ENCODE measurements at regions not wholly inside any gene's neighbourhood (a gene's known extent, or its start where the extent isn't known, plus 50 kb on each side); places are given as distances from the start of the nearest gene placed in this dataset.
"Not testable (repeated sequence)": the region's sequence is repeated elsewhere in the genome, so short reads cannot be mapped to it uniquely, and the experiment has no call there.

GRCh38 chr18:3345452-3345851 is 83.5 kb downstream of the MYL12B start:
- DNase-seq, result no peak
- no peaks in the 10 kb centered on the region for H3K27me3 ChIP-seq
- intact Hi-C loops (cut with DNase I), result no loop called here
- no peak for FAIRE-seq
- H3K4me1 ChIP-seq, result no peaks in the 10 kb centered on the region
- H3K36me3 ChIP-seq, result no peaks in the 10 kb centered on the region
- H3K4me3 ChIP-seq, result no peak overlapping the region
- no peak for TF ChIP-seq CTCF (IDR thresholded peaks at IDR 0.05)
- no peak for ATAC-seq
- no peak overlapping the region for H3K27ac ChIP-seq
- 72 to 77% methylated on average over 2 of the region's 2 CpGs for WGBS, 2 donors
- no peaks in the 10 kb centered on the region for H3K9me3 ChIP-seq

DNA sequence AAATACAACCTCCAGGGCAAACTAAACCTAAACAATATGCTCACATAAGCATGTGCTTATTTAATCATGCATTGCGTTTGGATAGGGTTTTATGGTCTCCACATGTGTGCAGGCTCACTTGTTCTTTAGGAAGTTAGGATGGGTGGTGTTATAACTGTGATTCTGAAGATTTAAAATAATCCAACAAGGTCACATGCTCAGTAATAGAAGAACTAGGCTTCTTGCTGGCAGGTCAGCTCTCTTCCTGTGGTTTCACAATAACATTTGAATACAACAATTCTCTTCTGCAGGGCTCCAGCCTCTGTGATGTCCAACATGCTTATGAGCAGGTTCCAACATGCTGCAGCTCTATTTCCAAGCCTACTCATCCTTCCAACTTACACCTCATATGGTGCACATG is 84.0 kb downstream of the MYL12B start:
- H3K27ac ChIP-seq, result no peak overlapping the region
- no peak for ATAC-seq
- no peak for DNase-seq
- no peak for TF ChIP-seq CTCF (IDR thresholded peaks at IDR 0.05)
- WGBS, 2 donors, result 69 to 85% methylated on average over 1 of the region's 1 CpG
- intact Hi-C loops (cut with DNase I), result no loop called here
- H3K4me3 ChIP-seq, result no peak overlapping the region
- no peaks in the 10 kb centered on the region for H3K4me1 ChIP-seq
- no peaks in the 10 kb centered on the region for H3K9me3 ChIP-seq
- no peak for FAIRE-seq
- no peaks in the 10 kb centered on the region for H3K36me3 ChIP-seq
- no peaks in the 10 kb centered on the region for H3K27me3 ChIP-seq

DNA sequence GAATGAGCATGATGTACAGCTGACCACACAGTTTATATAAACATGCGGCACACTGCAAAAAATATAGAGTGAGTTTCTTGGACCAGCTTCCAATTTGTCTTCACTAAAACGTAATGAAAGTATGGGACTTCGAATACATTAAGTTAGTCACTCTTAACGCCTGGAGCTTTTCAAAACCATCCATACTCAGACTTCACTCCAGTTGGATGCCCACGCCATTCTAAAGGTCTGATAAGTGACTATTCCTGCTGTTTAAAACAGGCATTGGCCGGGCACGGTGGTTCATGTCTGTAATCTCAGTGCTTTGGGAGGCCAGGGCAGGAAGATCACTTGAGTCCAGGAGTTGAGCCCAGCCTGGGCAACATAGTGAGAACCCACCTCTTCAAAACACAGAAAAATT is 84.6 kb downstream of the MYL12B start:
- H3K27ac ChIP-seq, result no peak overlapping the region
- no peak overlapping the region for H3K4me3 ChIP-seq
- DNase-seq, result no peak
- no peak for ATAC-seq
- intact Hi-C loops (cut with DNase I), result no loop called here
- 37 to 48% methylated on average over 7 of the region's 7 CpGs for WGBS, 2 donors
- no peaks in the 10 kb centered on the region for H3K4me1 ChIP-seq
- no peaks in the 10 kb centered on the region for H3K9me3 ChIP-seq
- no peaks in the 10 kb centered on the region for H3K27me3 ChIP-seq
- no peak for TF ChIP-seq CTCF (IDR thresholded peaks at IDR 0.05)
- H3K36me3 ChIP-seq, result no peaks in the 10 kb centered on the region
- FAIRE-seq, result no peak

- no peaks in the 10 kb centered on the region for H3K36me3 ChIP-seq
- intact Hi-C loops (cut with DNase I), result no loop called here
- DNase-seq, result no peak
- no peaks in the 10 kb centered on the region for H3K27me3 ChIP-seq
- H3K9me3 ChIP-seq, result no peaks in the 10 kb centered on the region
- no peak overlapping the region for H3K27ac ChIP-seq
- WGBS, 2 donors, result 93 to 95% methylated on average over 2 of the region's 2 CpGs
- H3K4me3 ChIP-seq, result no peak overlapping the region
- FAIRE-seq, result no peak
- TF ChIP-seq CTCF (IDR thresholded peaks at IDR 0.05), result no peak
- no peak for ATAC-seq
- no peaks in the 10 kb centered on the region for H3K4me1 ChIP-seq
Observed at GRCh38 chr18:3347286-3347803, 85.4 kb downstream of the MYL12B start.

DNA sequence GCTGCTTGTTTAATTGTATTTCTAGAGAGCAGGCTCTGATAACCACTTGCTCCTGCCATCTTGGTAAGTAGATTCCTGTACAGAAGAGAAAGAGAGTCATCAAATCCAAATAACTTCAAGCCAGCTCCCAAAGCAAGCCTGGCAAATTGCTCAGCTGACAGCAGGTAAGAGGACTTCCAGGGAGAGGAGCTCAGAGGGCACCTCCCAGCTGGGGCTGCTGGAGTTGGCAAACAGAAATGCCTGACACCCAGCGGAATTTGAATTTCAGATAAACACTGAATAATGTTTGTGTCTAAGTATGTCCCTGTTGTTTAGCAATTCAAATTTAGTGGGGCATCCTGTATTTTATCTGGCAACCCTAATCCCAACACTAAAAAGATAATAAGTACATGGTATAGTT is 86.2 kb downstream of the MYL12B start:
- no peak for ATAC-seq
- H3K4me1 ChIP-seq, result no peaks in the 10 kb centered on the region
- 87 to 100% methylated on average over 1 of the region's 1 CpG for WGBS, 2 donors
- H3K27me3 ChIP-seq, result no peaks in the 10 kb centered on the region
- no peak for DNase-seq
- FAIRE-seq, result no peak
- intact Hi-C loops (cut with DNase I), result no loop called here
- TF ChIP-seq CTCF (IDR thresholded peaks at IDR 0.05), result no peak
- H3K9me3 ChIP-seq, result no peaks in the 10 kb centered on the region
- H3K36me3 ChIP-seq, result no peaks in the 10 kb centered on the region
- no peak overlapping the region for H3K27ac ChIP-seq
- no peak overlapping the region for H3K4me3 ChIP-seq

GRCh38 chr18:3349046-3349841 is 87.3 kb downstream of the MYL12B start:
- intact Hi-C loops (cut with DNase I); DNase-seq; H3K27ac ChIP-seq; H3K36me3 ChIP-seq; H3K9me3 ChIP-seq; H3K4me1 ChIP-seq; H3K27me3 ChIP-seq; FAIRE-seq; H3K4me3 ChIP-seq; ATAC-seq: not testable (repeated sequence)
- WGBS, 2 donors, result 93 to 97% methylated on average over 25 of the region's 25 CpGs

Data from pancreas (tissue), 10 donors.